ENCODE measurements at regions not wholly inside any gene's neighbourhood (a gene's known extent, or its start where the extent isn't known, plus 50 kb on each side); places are given as distances from the start of the nearest gene placed in this dataset.

DNA sequence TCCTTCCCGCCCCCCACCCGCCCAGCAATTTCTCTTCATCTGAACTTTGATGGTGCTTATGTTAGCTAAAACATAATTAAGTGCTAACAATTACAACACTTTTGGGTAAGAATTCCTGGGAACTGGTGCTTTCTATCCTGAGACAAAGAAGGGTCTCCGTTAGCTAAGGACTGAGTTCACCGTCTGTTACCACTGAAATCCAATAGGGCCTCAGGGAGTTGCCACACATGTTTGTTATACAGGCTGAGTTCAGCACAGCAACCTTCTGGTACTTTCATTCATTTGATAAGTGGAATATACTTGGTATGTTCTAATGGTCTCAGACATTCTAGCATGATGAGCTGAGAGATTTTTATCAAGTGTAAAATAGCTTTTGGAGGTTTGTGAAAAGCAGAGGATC lies 437.9 kb downstream of the EFNA5 start:
- H3K9me3 Mint-ChIP-seq = no peaks in the 10 kb centered on the region
- no peak overlapping the region for H3K27ac Mint-ChIP-seq

GRCh38 chr5:107232293-107232692 lies 438.4 kb downstream of the EFNA5 start:
- TF ChIP-seq, protein P1, sequence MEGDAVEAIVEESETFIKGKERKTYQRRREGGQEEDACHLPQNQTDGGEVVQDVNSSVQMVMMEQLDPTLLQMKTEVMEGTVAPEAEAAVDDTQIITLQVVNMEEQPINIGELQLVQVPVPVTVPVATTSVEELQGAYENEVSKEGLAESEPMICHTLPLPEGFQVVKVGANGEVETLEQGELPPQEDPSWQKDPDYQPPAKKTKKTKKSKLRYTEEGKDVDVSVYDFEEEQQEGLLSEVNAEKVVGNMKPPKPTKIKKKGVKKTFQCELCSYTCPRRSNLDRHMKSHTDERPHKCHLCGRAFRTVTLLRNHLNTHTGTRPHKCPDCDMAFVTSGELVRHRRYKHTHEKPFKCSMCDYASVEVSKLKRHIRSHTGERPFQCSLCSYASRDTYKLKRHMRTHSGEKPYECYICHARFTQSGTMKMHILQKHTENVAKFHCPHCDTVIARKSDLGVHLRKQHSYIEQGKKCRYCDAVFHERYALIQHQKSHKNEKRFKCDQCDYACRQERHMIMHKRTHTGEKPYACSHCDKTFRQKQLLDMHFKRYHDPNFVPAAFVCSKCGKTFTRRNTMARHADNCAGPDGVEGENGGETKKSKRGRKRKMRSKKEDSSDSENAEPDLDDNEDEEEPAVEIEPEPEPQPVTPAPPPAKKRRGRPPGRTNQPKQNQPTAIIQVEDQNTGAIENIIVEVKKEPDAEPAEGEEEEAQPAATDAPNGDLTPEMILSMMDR (IDR thresholded peaks at IDR 0.05) = no peak
- no peaks in the 10 kb centered on the region for H3K27me3 Mint-ChIP-seq (ENCODE audit: low read depth, poor library complexity)
- H3K36me3 Mint-ChIP-seq (ENCODE audit: low read depth) = no peaks in the 10 kb centered on the region
- H3K9me3 Mint-ChIP-seq = no peaks in the 10 kb centered on the region
- no peak for DNase-seq
- no peak overlapping the region for H3K27ac Mint-ChIP-seq
- peaks cover 6% of the 10 kb centered on the region for H3K4me1 Mint-ChIP-seq
- H3K4me3 Mint-ChIP-seq = no peak overlapping the region

More for the DNA sequence above, 437.9 kb downstream of the EFNA5 start:
- Mint-ChIP-seq H3K27me3 (ENCODE audit: low read depth, poor library complexity) (no peaks in the 10 kb centered on the region), H3K4me1 (peaks cover 6% of the 10 kb centered on the region), H3K36me3 (ENCODE audit: low read depth) (no peaks in the 10 kb centered on the region), H3K4me3 (no peak overlapping the region)
- no peak for DNase-seq
- TF ChIP-seq, protein P1 (IDR thresholded peaks at IDR 0.05) = no peak

GRCh38 chr5:107231191-107231590 lies 439.5 kb downstream of the EFNA5 start:
- no peaks in the 10 kb centered on the region for H3K36me3 Mint-ChIP-seq (ENCODE audit: low read depth)

GRCh38 chr5:107230367-107230766 lies 440.4 kb downstream of the EFNA5 start:
- Mint-ChIP-seq H3K27me3 (ENCODE audit: low read depth, poor library complexity) (no peaks in the 10 kb centered on the region), H3K4me3 (no peak overlapping the region), H3K27ac (no peak overlapping the region), H3K4me1 (peaks cover 6% of the 10 kb centered on the region), H3K36me3 (ENCODE audit: low read depth) (no peaks in the 10 kb centered on the region), H3K9me3 (peaks cover 6% of the 10 kb centered on the region)
- no peak for DNase-seq
- TF ChIP-seq, protein P1 (IDR thresholded peaks at IDR 0.05) = no peak

More at GRCh38 chr5:107231191-107231590, 439.5 kb downstream of the EFNA5 start:
- Mint-ChIP-seq H3K27me3 (ENCODE audit: low read depth, poor library complexity) (no peaks in the 10 kb centered on the region), H3K4me3 (no peak overlapping the region), H3K9me3 (peaks cover under 1% of the 10 kb centered on the region), H3K27ac (no peak overlapping the region), H3K4me1 (peaks cover 6% of the 10 kb centered on the region)
- TF ChIP-seq, protein P1 (IDR thresholded peaks at IDR 0.05) = no peak
- no peak for DNase-seq

GRCh38 chr5:107228226-107228625 lies 442.5 kb downstream of the EFNA5 start:
- no peaks in the 10 kb centered on the region for H3K36me3 Mint-ChIP-seq (ENCODE audit: low read depth)
- H3K4me3 Mint-ChIP-seq = no peak overlapping the region
- TF ChIP-seq, protein P1 (IDR thresholded peaks at IDR 0.05) = no peak
- H3K27me3 Mint-ChIP-seq (ENCODE audit: low read depth, poor library complexity) = no peaks in the 10 kb centered on the region
- peaks cover 6% of the 10 kb centered on the region for H3K4me1 Mint-ChIP-seq
- H3K9me3 Mint-ChIP-seq = peaks cover 6% of the 10 kb centered on the region
- no peak for DNase-seq
- no peak overlapping the region for H3K27ac Mint-ChIP-seq

- Mint-ChIP-seq H3K4me1 (peaks cover 16% of the 10 kb centered on the region), H3K27ac (no peak overlapping the region), H3K4me3 (no peak overlapping the region), H3K36me3 (ENCODE audit: low read depth) (no peaks in the 10 kb centered on the region), H3K9me3 (peaks cover 6% of the 10 kb centered on the region), H3K27me3 (ENCODE audit: low read depth, poor library complexity) (no peaks in the 10 kb centered on the region)
- DNase-seq = no peak
- TF ChIP-seq, protein P1 (IDR thresholded peaks at IDR 0.05) = no peak
Observed at GRCh38 chr5:107224272-107224671, 446.5 kb downstream of the EFNA5 start.

Data from nephron progenitor cell (in vitro differentiated cells).